HG03060 (cell line): ENCODE measurements at regions not wholly inside any gene's neighbourhood (a gene's known extent, or its start where the extent isn't known, plus 50 kb on each side); places are given as distances from the start of the nearest gene placed in this dataset.

Experiments used
- ATAC-seq: cut with Tn5 transposase; IDR thresholded peaks from one replicate; pipeline ENCODE4 v1.9.1; 2021; ENCODE audit warnings: low read depth, moderate number of reproducible peaks; ENCODE audit not compliant: unreplicated experiment

- no peak for ATAC-seq
Observed at GRCh38 chr3:187924651-187925050, 179.4 kb upstream of the BCL6 start.

GRCh38 chr3:187925326-187925725 lies 180.1 kb upstream of the BCL6 start:
- no peak for ATAC-seq

- ATAC-seq: no peak
Observed at GRCh38 chr3:187926620-187927019, 181.4 kb upstream of the BCL6 start.

GRCh38 chr3:187927565-187927964 lies 182.3 kb upstream of the BCL6 start:
- no peak for ATAC-seq

GRCh38 chr3:187929112-187929816 lies 184.0 kb upstream of the BCL6 start:
- ATAC-seq: no peak

GRCh38 chr3:187930021-187930420 lies 184.8 kb upstream of the BCL6 start:
- ATAC-seq: no peak

- ATAC-seq: no peak
Observed at GRCh38 chr3:187931101-187931500, 185.8 kb upstream of the BCL6 start.

- no peak for ATAC-seq
Observed at GRCh38 chr3:187931770-187932278, 186.6 kb upstream of the BCL6 start.

- no peak for ATAC-seq
Observed at GRCh38 chr3:187932530-187932929, 187.3 kb upstream of the BCL6 start.

GRCh38 chr3:187935623-187936156 lies 190.4 kb upstream of the BCL6 start:
- peak; percentile 97 for ATAC-seq

- no peak for ATAC-seq
Observed at GRCh38 chr3:187936676-187937075, 191.4 kb upstream of the BCL6 start.

- no peak for ATAC-seq
Observed at GRCh38 chr3:187939891-187940290, 194.6 kb upstream of the BCL6 start.

GRCh38 chr3:187941135-187941847 lies 196.0 kb upstream of the BCL6 start:
- no peak for ATAC-seq

- no peak for ATAC-seq
Observed at GRCh38 chr3:187941848-187942194, 196.6 kb upstream of the BCL6 start.

GRCh38 chr3:187942658-187943241 lies 197.5 kb upstream of the BCL6 start:
- ATAC-seq: no peak

- no peak for ATAC-seq
Observed at GRCh38 chr3:187943677-187944389, 198.6 kb upstream of the BCL6 start.

- no peak for ATAC-seq
Observed at GRCh38 chr3:187944390-187945179, 199.3 kb upstream of the BCL6 start.

- ATAC-seq: no peak
Observed at GRCh38 chr3:187945374-187945773, 200.1 kb upstream of the BCL6 start.

- no peak for ATAC-seq
Observed at GRCh38 chr3:187946163-187946691, 201.0 kb upstream of the BCL6 start.

GRCh38 chr3:187946981-187947380 lies 201.7 kb upstream of the BCL6 start:
- ATAC-seq: no peak
